MV-4-11 (cell line): ENCODE measurements at regions not wholly inside any gene's neighbourhood (a gene's known extent, or its start where the extent isn't known, plus 50 kb on each side); places are given as distances from the start of the nearest gene placed in this dataset.

Experiments
- DNase-seq: peaks from one replicate; lab custom pipeline; 2025; lab: John Stamatoyannopoulos, UW

GRCh38 chr18:68520406-68521075 lies 194.4 kb downstream of the TMX3 start:
- no peak for DNase-seq

GRCh38 chr18:68519336-68519735 lies 195.6 kb downstream of the TMX3 start:
- DNase-seq: no peak

- DNase-seq: no peak
Measured at GRCh38 chr18:68509902-68510301, 205.0 kb downstream of the TMX3 start.

- DNase-seq: no peak
Measured at GRCh38 chr18:68507781-68508180, 207.1 kb downstream of the TMX3 start.

- DNase-seq: no peak
Measured at GRCh38 chr18:68505178-68505574, 209.7 kb downstream of the TMX3 start.

- DNase-seq: no peak
Measured at GRCh38 chr18:68504441-68505177, 210.3 kb downstream of the TMX3 start.

- no peak for DNase-seq
Measured at GRCh38 chr18:68500556-68500955, 214.4 kb downstream of the TMX3 start.

GRCh38 chr18:68499141-68499540 lies 215.8 kb downstream of the TMX3 start:
- no peak for DNase-seq

- DNase-seq: no peak
Measured at GRCh38 chr18:68498636-68499035, 216.3 kb downstream of the TMX3 start.

GRCh38 chr18:68498185-68498584 lies 216.7 kb downstream of the TMX3 start:
- DNase-seq: no peak

- no peak for DNase-seq
Measured at GRCh38 chr18:68494802-68495581, 219.9 kb downstream of the TMX3 start.

GRCh38 chr18:68489013-68489792 lies 225.7 kb downstream of the TMX3 start:
- DNase-seq: no peak

GRCh38 chr18:68484241-68484640 lies 230.7 kb downstream of the TMX3 start:
- DNase-seq: no peak

GRCh38 chr18:68482815-68483214 lies 232.1 kb downstream of the TMX3 start:
- no peak for DNase-seq

- DNase-seq: no peak
Measured at GRCh38 chr18:68480196-68480595, 234.7 kb downstream of the TMX3 start.

- DNase-seq: no peak
Measured at GRCh38 chr18:68478246-68478645, 236.7 kb downstream of the TMX3 start.

GRCh38 chr18:68475883-68476282 lies 239.0 kb downstream of the TMX3 start:
- no peak for DNase-seq

GRCh38 chr18:68472701-68473295 lies 242.1 kb downstream of the TMX3 start:
- no peak for DNase-seq

GRCh38 chr18:68469049-68469625 lies 245.8 kb downstream of the TMX3 start:
- DNase-seq: no peak

- no peak for DNase-seq
Measured at GRCh38 chr18:68467957-68468356, 247.0 kb downstream of the TMX3 start.

GRCh38 chr18:68467329-68467728 lies 247.6 kb downstream of the TMX3 start:
- DNase-seq: no peak
